Endothelial cell of umbilical vein (primary cell): ENCODE measurements at regions not wholly inside any gene's neighbourhood (a gene's known extent, or its start where the extent isn't known, plus 50 kb on each side); places are given as distances from the start of the nearest gene placed in this dataset.

ENCODE experiments used
- BruUV-seq: library from RNA; stranded (reverse); fragments of 400-500 nt; replicated peaks from 2 replicates; lab custom pipeline; 2021; lab: Mats Ljungman, UMichigan
- CTCF ChIA-PET: fragments of 300-600, 350-600 bp; sonication (Branson Sonifier 250); formaldehyde crosslinking; loops from one replicate; lab custom pipeline; 2021; ENCODE audit warnings: antibody characterized with exemption, inconsistent platforms; lab: Charles Lee
- POLR2A ChIA-PET: fragments of 300-600, 350-600 bp; sonication (Branson Sonifier 250); formaldehyde crosslinking; loops from one replicate; lab custom pipeline; 2021; ENCODE audit warnings: antibody characterized with exemption, inconsistent platforms; lab: Charles Lee
- DNase-seq: peaks from one replicate; pipeline ENCODE4 v3.0.0-alpha.2; 2011; ENCODE audit warnings: low read depth, low spot score
- FAIRE-seq: peaks from 2 replicates; lab custom pipeline; 2011; peaks lifted over from hg19 to GRCh38; lab: Jason Lieb, UNC
- H2AFZ ChIP-seq: 2 replicates; pipeline ENCODE4 v1.6.0; 2012; ENCODE audit warnings: low read depth, low read length, control low read depth, inconsistent platforms
- H3K27ac ChIP-seq: 2 replicates; pipeline ENCODE4 v1.5.1; 2011; ENCODE audit warnings: low read depth, mild to moderate bottlenecking, control low read depth, low read length, moderate library complexity; ENCODE audit not compliant: insufficient read depth
- H3K27me3 ChIP-seq, 2 experiments: 2 replicates each; pipeline versions ENCODE4 v1.6.0 to v1.6.1; 2011; ENCODE audit warnings: low read length in 2 of 2, mixed read lengths in 1 of 2; ENCODE audit not compliant: control insufficient read depth in 2 of 2, insufficient read depth in 2 of 2
- H3K36me3 ChIP-seq, 2 experiments: 2 replicates in 1 of 2; 3 replicates in 1 of 2; pipeline ENCODE4 v1.5.1; 2011; ENCODE audit warnings: low read length in 2 of 2, mild to moderate bottlenecking in 1 of 2, moderate library complexity in 1 of 2; ENCODE audit not compliant: control insufficient read depth in 2 of 2, insufficient read depth in 2 of 2; ENCODE audit errors: extremely low read depth in 1 of 2
- H3K4me1 ChIP-seq: 3 replicates; pipeline ENCODE4 v1.5.1; 2011; ENCODE audit warnings: mild to moderate bottlenecking, low read length; ENCODE audit not compliant: control insufficient read depth, insufficient read depth; ENCODE audit errors: extremely low read depth
- H3K4me2 ChIP-seq: 2 replicates; pipeline ENCODE4 v1.6.1; 2011; ENCODE audit warnings: low read length, control low read depth, mixed read lengths; ENCODE audit not compliant: insufficient read depth
- H3K4me3 ChIP-seq, 3 experiments: fragments of 200-600 bp in 1 of 3; sonication (generic), shearing (Covaris generic) in 1 of 3; replicated peaks in 1 of 3; 2 replicates each; pipeline ENCODE4 v1.5.1; 2011 to 2016; ENCODE audit warnings: control low read depth in 3 of 3, low read length in 3 of 3, mild to moderate bottlenecking in 2 of 3, inconsistent platforms in 1 of 3, low read depth in 1 of 3, moderate library complexity in 1 of 3; ENCODE audit not compliant: insufficient read depth in 1 of 3
- H3K79me2 ChIP-seq: 2 replicates; pipeline ENCODE4 v1.6.0; 2012; ENCODE audit warnings: low read length, inconsistent platforms; ENCODE audit not compliant: control insufficient read depth, insufficient read depth
- H3K9ac ChIP-seq: replicated peaks from 2 replicates; pipeline ENCODE3; 2011; ENCODE audit warnings: low read length, control low read depth; ENCODE audit not compliant: insufficient read depth; ENCODE audit errors: extremely low read depth
- H3K9me1 ChIP-seq: replicated peaks from 3 replicates; pipeline ENCODE4 v1.6.0; 2011; ENCODE audit warnings: mild to moderate bottlenecking, low read length; ENCODE audit not compliant: control insufficient read depth, insufficient read depth; ENCODE audit errors: extremely low read depth
- H3K9me3 ChIP-seq: replicated peaks from 2 replicates; pipeline ENCODE4 v1.5.1; 2012; ENCODE audit warnings: low read length, inconsistent platforms; ENCODE audit not compliant: control insufficient read depth, insufficient read depth
- H4K20me1 ChIP-seq: replicated peaks from 2 replicates; pipeline ENCODE3; 2011; ENCODE audit warnings: mild to moderate bottlenecking, low read length; ENCODE audit not compliant: control insufficient read depth, insufficient read depth; ENCODE audit errors: extremely low read depth
- CTCF ChIP-seq, 2 donors: IDR thresholded peaks; 1 replicate in 1 of 2; 2 replicates in 1 of 2; pipeline ENCODE4 v1.5.1; 2011; ENCODE audit warnings: low read length in 2 of 2, mild to moderate bottlenecking in 2 of 2, moderate library complexity in 2 of 2, control low read depth in 1 of 2, inconsistent platforms in 1 of 2, low read depth in 1 of 2; ENCODE audit not compliant: insufficient read depth in 1 of 2; ENCODE audit errors: extremely low read depth in 1 of 2
- EZH2 ChIP-seq: IDR thresholded peaks from 2 replicates; pipeline ENCODE4 v1.6.1; 2012; ENCODE audit warnings: borderline replicate concordance, low read depth, mild to moderate bottlenecking, moderate library complexity, low read length, inconsistent platforms; ENCODE audit not compliant: severe bottlenecking
- FOS ChIP-seq: IDR thresholded peaks from 2 replicates; pipeline ENCODE4 v1.6.1; 2011; ENCODE audit warnings: mild to moderate bottlenecking, low read length, moderate library complexity, borderline replicate concordance; ENCODE audit not compliant: insufficient read depth
- GATA2 ChIP-seq: IDR thresholded peaks from 2 replicates; pipeline ENCODE4 v1.7.0; 2011; ENCODE audit warnings: low read depth, mild to moderate bottlenecking, moderate library complexity, mixed read lengths, low read length; ENCODE audit not compliant: insufficient read length, insufficient read depth
- JUN ChIP-seq: IDR thresholded peaks from 2 replicates; pipeline ENCODE4 v1.6.1; 2011; ENCODE audit warnings: borderline replicate concordance, low read depth; ENCODE audit not compliant: insufficient read length, insufficient read depth
- MAX ChIP-seq: IDR thresholded peaks from 2 replicates; pipeline ENCODE4 v1.6.1; 2011; ENCODE audit not compliant: insufficient read depth, insufficient read length
- MYC ChIP-seq: IDR thresholded peaks from one replicate; pipeline ENCODE4 v1.6.1; 2011; ENCODE audit warnings: mild to moderate bottlenecking, low read depth, low read length
- POLR2A ChIP-seq: IDR thresholded peaks from 2 replicates; pipeline ENCODE4 v1.6.1; 2012; ENCODE audit warnings: low read depth, mild to moderate bottlenecking, control low read depth, low read length
- POLR2AphosphoS5 ChIP-seq: IDR thresholded peaks from 2 replicates; pipeline ENCODE4 v1.6.1; 2012; ENCODE audit warnings: low read depth, mild to moderate bottlenecking, control low read depth, low read length, moderate library complexity; ENCODE audit not compliant: insufficient read depth
- dilution Hi-C: fragments of 300-500 bp; cut with MboI; formaldehyde crosslinking; loops from one replicate; pipeline ENCODE4 v1.15.0; 2019; ENCODE audit warnings: low sequenced_read_pairs; ENCODE audit not compliant: extremely low pct_ligation_motif_present
- intact Hi-C: fragments of 100-400 bp; cut with micrococcal nuclease; formaldehyde crosslinking; loops from one replicate; pipeline ENCODE4 v1.10.0; 2022

- Histone ChIP-seq H3K9me3 (no peaks in the 10 kb centered on the region), H3K27me3 (no peaks in the 10 kb centered on the region), H3K4me1 (no peaks in the 10 kb centered on the region), H2AFZ (no peak overlapping the region), H4K20me1 (no peaks in the 10 kb centered on the region), H3K4me3 (no peak overlapping the region), H3K4me2 (no peak overlapping the region), H3K27ac (no peak overlapping the region), H3K79me2 (no peaks in the 10 kb centered on the region), H3K36me3 (no peaks in the 10 kb centered on the region), H3K9ac (no peak overlapping the region), H3K9me1 (no peaks in the 10 kb centered on the region)
- DNase-seq (no peak), FAIRE-seq (no peak)
- TF ChIP-seq MYC (no peak), POLR2A (no peak), MAX (no peak), POLR2AphosphoS5 (no peak), FOS (no peak), JUN (no peak), CTCF (IDR thresholded peaks at IDR 0.05; ENCODE audit: extremely low read depth in 1 of 2, insufficient read depth in 1 of 2, low read depth in 1 of 2, low read length in 2 of 2) (no peak), EZH2 (no peak), GATA2 (no peak)
- POLR2A ChIA-PET = no interaction called here
- CTCF ChIA-PET = no interaction called here
- dilution Hi-C loops = no loop called here
- no TSS peak for BruUV-seq
- intact Hi-C loops = no loop called here
Observed at GRCh38 chr1:191709215-191709614, 449.0 kb upstream of the RGS18 start.
